PFSK-1 (cell line): ENCODE measurements at regions not wholly inside any gene's neighbourhood (a gene's known extent, or its start where the extent isn't known, plus 50 kb on each side); places are given as distances from the start of the nearest gene placed in this dataset.

Source experiments
- POLR2AphosphoS5 ChIP-seq: IDR thresholded peaks from 2 replicates; pipeline ENCODE4 v1.6.1; 2012; ENCODE audit warnings: low read depth, mild to moderate bottlenecking, control low read depth, low read length, moderate library complexity
- REST ChIP-seq, 2 experiments: IDR thresholded peaks; 2 replicates each; pipeline versions ENCODE4 v1.6.1 to v1.8.0; 2011 to 2012; ENCODE audit warnings: low read depth in 2 of 2, low read length in 2 of 2, control low read depth in 1 of 2, inconsistent platforms in 1 of 2, mild to moderate bottlenecking in 1 of 2, moderate library complexity in 1 of 2; ENCODE audit not compliant: insufficient read depth in 1 of 2
- SIN3A ChIP-seq: IDR thresholded peaks from 2 replicates; pipeline ENCODE4 v1.6.1; 2012; ENCODE audit warnings: mild to moderate bottlenecking, low read length, moderate library complexity, borderline replicate concordance; ENCODE audit not compliant: insufficient read depth
- TAF1 ChIP-seq: IDR thresholded peaks from 2 replicates; pipeline ENCODE4 v1.6.1; 2012; ENCODE audit warnings: low read length, control low read depth, borderline replicate concordance; ENCODE audit not compliant: insufficient read depth

GRCh38 chr6:102631921-102632320 lies 1238.4 kb downstream of the GRIK2 start:
- TF ChIP-seq POLR2AphosphoS5 (no peak), SIN3A (no peak), TAF1 (no peak), REST (IDR thresholded peaks at IDR 0.05; ENCODE audit: insufficient read depth in 1 of 2, low read depth in 2 of 2, low read length in 2 of 2) (no peak)
